Retina (tissue), 1 donor: ENCODE measurements at regions not wholly inside any gene's neighbourhood (a gene's known extent, or its start where the extent isn't known, plus 50 kb on each side); places are given as distances from the start of the nearest gene placed in this dataset.
"Not testable (repeated sequence)": the region's sequence is repeated elsewhere in the genome, so short reads cannot be mapped to it uniquely, and the experiment has no call there.

Experiments
- DNase-seq: peaks from one replicate; pipeline ENCODE4 v3.0.0-alpha.2; 2016

DNA sequence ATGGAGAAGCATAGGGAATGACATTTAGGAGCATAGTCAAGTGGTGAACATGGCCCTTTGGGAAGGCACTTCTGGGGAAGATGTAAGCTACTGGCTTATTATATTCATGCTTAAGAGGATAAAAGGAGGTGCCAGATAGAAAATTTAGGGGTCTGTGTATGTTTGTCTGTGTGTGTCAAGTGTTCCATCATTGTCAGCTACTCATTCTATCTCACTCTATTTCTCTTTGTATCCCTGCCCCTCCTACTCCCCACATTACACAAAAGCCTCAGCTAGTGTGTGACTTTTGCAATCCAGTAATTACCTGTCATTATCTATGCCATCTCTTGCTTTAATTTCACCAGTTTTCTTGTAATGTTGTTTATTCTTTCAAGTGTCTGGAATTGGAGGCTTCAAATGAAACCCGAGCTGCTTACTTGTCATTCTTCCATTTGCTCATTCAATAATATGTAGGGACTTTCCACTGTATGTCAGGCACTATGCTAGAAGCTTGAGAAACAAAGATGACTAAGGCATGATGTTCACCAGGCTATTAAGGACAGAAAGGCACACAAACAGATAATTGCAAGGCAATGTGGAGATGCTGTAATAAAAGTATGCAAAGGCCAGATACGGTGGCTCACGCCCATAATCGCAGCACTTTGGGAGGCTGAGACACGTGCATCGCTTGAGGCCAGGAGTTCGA is 229.8 kb upstream of the TEX13C start:
- no peak for DNase-seq

DNA sequence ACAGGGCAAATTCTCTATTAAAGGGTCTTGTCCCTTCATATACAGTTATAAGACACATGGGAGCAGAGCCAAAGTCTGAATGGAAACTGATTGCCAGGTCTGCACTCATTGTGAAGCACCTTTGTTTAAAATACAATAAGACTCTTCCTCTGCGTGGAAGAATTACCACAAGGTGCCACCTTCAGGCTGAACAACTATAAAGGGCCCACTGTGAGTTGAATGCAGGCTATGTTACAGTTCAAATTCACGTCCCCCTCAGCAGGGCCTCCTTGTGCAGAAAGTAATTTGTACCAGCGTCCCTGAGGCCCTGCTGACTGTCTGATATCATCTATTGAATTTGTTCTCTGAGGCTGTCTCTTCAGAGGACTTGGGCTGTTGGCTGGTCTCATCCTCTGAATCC is 225.8 kb upstream of the TEX13C start:
- DNase-seq, result peak; percentile 16

DNA sequence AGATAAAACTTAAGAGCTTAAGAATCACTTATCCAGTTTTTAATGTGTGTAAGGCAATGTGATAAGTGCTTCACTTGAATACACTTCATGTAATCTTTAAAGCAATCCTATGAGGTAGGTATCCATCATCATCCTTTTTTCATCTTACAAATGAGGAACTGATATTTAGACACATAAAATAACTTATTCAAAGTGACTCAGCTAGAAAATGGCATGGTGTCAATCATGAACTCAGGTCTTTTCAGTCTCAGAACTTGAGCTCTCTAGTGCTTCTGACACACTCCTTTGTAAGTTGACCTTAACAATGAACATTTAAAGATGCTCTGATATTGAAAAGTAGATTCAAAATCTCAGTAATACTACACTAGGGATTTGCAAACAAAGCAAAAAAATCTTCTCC is 224.8 kb upstream of the TEX13C start:
- no peak for DNase-seq

DNA sequence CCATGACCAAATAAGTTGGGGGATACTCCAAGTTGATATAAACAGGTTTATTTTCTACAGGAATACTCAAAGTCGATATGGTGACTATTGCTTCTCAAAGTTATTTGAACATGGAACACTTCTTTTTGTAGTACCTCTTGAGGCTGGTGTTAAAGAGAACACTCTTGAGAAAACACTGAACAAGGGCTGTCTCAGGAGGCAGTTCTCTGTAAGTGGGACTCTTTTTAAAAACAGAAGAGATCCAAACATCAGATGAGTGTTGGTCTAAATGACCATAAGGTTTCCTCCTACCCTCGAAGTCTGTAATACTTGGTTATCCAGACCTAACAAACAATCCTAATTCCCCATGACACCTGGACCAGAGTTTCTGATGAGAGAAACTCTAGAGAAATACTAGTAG is 223.2 kb upstream of the TEX13C start:
- no peak for DNase-seq

DNA sequence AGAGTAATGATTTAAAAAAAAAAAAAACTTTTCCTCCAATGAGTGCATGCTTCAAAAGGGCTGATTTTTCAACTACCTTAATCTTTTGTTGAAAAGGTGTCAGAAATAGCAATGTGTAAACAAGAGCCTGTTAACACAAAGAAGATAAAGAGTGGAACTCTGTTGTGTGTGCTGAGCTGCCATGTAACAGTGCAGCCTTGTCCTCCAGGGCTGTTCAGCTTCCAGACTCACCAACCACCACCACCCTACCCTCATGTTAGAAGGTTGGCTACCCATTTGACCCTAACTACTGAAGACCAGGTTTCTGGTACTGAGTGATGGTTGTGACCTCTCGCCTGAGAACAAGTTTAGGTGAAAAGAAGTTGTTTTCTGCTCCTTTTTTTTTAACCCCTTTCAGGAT is 222.8 kb upstream of the TEX13C start:
- no peak for DNase-seq

DNA sequence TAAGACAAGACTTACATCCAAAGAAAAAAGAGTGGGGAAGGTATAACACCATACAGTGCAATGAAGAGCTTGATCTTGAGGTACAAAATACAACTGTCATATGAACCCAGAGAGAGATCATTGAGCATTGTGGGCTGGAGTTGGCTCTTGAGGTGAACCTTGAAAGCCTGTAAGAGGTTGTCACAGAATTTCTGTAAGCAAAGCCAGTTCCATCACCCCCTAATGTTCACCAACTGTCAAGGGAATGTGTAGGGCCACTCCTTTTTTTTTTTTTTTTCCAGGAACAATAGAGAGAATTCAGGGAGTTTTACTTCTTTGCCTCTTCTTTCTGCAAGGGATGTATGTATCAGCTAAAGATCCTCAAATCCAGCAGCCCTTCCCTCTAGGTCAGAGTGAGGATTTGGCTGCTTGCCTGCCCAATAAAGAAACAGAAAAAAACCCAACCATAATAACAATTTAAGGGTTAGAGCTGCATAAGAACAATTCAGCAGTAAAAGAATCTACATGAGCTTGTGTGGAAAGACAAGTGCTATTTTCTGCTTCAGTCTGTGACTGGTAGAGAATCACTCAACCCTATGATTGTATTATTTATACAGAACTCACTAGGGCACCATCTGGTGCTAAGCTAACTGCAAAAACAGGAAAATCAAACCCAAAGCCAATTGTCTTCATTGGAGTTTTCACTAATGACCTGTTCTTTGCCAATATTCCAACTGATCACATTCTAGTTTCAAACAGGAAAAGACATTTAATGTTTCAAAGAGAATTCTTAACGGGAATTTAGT is 217.5 kb upstream of the TEX13C start:
- peak; percentile 32 for DNase-seq

DNA sequence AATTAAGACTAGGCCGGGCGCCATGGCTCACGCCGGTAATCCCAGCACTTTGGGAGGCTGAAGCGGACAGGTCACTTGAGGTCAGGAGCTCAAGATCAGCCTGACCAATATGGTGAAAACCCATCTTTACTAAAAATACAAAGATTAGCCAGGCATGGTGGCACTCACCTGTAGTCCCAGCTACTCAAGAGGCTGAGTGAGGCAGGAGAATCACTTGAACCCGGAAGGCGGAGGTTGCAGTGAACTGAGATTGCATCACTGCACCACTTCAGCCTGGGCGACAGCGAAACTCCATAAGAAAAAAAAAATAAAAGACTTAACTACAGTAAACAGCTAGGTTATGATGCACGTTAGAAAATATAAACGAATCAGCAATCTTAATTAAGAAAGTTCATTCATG is 216.0 kb upstream of the TEX13C start:
- no peak for DNase-seq

DNA sequence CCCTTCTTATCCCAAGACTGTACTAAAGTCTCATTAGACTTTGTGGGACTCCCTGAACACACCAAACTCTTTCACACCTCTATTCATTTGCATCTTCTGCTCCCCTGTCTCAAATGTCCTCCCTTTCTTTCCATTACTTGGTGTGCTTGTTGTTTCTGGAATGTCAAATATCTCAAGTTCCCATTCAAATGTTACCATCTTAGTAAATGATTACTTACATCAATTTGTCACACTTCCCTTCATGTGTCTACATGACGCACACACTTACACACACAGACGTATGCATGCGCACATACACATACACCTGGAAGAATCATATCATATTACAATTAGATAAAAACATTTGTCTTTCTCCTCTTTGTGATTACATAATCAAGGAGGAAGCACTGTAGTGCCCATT is 210.8 kb upstream of the TEX13C start:
- DNase-seq, result no peak

DNA sequence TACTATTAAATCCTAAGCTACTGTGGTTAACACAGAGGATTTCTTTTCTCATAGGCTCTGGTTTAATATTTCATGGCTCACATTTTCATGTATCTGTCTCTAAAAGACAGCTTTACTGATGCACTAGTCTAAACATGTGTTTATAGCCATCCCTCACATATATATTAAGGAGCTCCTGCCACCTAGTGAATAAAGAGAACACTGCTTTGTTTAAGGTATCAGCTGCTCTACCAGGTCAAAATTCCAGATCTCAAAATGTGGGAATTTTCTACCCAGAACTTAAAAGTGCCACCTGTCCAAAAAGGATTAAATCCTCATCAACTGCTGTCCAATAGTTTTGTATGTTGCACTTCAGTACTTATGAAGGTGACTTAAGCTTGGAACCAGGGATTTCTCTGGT is 188.5 kb upstream of the TEX13C start:
- no peak for DNase-seq

DNA sequence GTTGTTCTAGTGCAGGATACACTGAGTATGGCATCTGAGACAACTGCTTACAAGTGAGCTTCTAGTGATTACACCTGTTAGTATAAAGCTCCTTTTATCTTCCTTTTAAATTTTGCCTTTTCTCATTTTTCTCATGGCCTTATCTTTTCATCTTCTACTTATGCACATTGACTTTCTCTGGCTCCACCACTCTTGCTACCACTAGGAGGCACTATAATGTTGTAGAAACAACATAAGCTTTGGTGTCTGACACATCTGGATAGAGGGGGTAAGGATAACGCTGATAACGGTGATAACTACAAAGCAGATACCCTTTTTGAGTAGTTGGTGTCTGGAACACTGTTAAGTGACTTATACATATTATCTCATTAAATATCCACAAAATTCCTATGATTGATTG is 187.4 kb upstream of the TEX13C start:
- DNase-seq, result no peak

DNA sequence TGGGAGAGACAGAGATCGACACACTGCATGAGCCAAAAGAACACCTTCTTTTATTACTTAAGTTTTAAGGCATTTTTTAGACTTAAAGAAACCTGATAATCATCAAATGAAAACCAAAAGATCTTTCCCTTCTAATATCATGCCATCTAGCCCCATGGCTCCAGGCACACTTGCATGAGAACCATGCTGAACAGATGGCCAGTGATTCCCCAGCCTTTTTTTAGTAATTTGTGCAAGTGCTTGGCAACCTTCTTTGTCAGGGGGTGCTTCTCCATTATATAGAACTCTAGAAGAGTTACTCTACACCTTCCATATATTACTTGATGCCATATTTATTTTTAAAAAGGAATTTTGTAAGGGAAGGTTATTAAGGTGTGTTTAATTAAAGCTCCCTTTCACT is 182.2 kb upstream of the TEX13C start:
- DNase-seq, result no peak

DNA sequence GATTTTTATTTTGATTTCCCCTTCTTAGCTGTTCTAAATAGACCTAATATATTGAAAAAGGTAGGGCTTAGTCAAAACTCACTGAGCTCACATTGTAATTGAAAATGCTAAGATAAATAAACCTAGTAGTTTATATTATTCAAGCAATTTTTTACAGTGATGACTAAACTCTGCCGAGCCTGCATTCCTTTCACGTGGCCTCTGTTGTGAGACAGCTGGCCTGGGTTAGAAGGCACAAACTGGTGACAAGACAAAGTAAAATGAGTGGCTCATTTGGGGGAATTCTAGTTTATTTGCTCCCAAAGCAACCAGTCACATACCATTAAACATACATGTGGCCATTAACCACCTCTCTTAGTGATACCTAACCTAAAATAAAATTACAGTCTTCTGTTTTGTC is 169.4 kb upstream of the TEX13C start:
- no peak for DNase-seq

DNA sequence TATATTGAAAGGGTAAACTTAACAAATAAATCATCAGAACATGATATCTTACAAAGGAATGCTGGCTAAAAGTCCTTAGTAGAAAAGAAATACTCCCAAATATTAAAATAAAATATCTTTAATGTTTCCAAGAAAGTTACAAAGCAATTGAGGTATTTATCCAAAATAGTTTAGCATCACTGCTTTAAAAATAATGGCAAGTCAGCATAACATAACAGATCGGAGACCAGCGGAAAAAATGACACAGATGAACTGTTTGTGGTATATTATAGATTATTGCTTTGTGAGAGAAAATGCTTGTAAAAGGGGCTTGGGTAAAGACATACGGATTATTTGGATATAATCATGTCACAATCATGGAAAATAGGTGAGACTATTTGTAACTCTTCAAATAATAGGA is 168.5 kb upstream of the TEX13C start:
- DNase-seq, result no peak

DNA sequence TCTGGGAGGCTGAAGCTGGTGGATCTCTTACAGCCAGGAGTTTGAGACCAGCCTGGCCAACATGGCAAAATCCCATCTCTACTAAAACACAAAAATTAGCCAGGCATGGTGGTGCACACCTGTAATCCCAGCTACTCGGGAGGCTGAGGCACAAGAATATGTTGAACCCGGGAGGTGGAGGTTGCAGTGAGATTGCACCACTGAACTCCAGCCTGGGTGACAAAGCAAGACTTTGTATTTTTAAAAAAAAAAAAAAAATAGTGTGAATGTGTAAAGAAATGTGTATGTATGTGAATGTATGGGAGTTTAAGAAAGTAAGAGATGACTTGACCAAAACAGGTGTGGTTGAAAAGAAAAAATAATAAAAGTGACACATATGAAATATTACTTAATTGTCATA is 167.7 kb upstream of the TEX13C start:
- no peak for DNase-seq

DNA sequence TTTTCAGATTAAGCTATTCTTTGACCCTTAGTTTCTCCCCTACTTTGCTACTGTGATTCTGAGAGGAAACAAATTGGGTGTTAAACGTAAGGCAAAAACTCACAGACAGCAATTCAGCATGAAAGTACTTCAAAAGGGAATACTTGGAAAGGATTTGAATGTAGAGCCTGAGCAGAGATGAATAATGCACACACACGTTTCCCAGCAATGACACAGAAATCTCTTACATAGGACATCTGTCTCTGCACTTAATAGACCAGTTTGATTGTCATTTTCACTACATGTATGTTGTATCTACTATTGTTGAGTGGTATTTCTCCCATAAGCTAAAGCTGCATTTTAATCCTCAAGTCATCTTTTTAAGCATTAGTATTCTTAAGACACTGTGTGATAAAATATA is 166.1 kb upstream of the TEX13C start:
- no peak for DNase-seq

DNA sequence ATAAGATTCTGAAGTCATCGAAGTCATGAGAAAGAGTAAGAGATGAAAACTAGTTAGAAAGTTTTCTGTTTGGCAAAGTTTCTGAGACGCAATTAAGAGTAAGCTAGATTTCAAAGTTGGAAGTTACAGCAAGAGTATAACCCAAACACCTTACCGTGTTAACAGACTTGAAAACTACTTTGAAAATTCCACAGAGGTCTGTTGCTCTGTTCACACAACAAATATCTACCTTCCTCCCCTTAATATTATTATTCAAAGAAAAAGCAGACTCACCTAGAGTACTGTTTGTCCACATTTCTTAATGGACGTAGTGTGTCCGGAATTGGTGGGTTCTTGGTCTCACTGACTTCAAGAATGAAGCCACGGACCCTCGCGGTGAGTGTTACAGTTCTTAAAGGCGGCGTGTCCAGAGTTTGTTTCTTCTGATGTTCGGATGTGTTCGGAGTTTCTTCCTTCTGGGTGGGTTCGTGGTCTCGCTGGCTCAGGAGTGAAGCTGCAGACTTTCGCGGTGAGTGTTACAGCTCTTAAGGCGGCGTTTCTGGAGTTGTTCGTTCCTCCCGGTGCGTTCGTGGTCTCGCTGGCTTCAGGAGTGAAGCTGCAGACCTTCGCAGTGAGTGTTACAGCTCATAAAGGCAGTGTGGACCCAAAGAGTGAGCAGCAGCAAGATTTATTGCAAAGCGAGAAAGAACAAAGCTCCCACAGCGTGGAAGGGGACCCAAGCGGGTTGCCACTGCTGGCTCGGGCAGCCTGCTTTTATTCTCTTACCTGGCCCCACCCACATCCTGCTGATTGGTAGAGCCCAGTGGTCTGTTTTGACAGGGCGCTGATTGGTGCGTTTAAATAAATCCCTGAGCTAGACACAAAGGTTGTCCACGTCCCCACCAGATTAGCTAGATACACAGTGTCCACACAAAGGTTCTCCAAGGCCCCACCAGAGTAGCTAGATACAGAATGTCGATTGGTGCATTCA is 165.1 kb upstream of the TEX13C start:
- DNase-seq, result not testable (repeated sequence)

DNA sequence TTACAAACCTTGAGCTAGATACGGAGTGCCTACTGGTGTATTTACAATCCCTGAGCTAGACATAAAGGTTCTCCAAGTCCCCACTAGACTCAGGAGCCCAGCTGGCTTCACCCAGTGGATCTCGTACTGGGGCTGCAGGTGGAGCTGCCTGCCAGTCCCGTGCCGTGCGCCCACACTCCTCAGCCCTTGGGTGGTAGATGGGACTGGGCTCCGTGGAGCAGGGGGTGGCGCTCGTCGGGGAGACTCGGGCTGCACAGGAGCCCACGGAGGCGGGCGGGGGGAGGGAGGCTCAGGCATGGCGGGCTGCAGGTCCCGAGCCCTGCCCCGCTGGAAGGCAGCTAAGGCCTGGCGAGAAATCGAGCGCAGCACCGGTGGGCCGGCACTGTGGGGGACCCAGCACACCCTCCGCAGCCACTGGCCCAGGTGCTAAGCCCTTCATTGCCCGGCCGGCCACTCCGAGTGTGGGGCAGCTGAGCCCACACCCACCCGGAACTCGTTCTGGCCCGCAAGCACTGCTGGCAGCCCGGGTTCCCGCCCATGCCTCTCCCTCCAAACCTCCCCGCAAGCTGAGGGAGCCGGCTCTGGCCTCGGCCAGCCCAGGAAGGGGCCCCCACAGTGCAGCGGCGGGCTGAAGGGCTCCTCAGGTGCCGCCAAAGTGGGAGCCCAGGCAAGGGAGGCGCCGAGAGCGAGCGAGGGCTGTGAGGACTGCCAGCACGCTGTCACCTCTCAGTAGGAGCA is 164.2 kb upstream of the TEX13C start:
- DNase-seq, result not testable (repeated sequence)

DNA sequence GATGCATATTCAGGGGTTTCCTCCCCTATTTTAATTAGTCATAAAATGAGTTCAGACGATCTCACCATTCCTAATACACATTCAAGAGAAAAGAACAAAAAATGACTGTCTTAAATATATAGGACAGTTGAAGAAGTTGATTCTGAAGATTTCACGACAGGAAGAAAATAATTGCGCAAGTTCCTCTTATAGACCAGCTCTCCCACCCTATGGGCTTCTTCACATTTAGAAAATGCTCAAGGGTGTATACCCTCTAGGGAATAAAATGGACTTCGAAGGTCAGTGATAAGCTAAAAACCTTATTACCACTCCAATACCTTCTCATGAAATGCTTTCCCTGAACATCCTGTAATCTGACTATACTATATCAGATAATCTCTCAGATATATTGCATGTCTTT is 149.2 kb upstream of the TEX13C start:
- DNase-seq, result no peak

DNA sequence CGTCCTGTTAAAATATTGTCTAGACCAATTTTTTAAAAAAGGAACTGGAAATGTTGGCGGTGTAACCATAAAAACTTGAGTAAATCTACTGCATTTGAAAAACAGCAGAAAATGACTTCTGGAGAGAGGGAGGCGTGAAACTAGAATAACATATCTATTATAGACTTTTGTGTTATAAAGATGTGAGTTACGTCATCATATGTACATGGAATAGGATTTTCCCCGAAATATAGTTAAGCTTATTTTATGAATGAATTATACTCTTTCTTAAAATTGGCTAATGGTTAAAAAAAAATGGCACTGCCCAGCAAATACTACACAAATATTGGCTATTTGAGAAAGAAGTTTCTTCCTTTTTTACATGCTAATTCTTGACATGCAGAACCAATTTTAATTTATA is 147.1 kb upstream of the TEX13C start:
- no peak for DNase-seq

DNA sequence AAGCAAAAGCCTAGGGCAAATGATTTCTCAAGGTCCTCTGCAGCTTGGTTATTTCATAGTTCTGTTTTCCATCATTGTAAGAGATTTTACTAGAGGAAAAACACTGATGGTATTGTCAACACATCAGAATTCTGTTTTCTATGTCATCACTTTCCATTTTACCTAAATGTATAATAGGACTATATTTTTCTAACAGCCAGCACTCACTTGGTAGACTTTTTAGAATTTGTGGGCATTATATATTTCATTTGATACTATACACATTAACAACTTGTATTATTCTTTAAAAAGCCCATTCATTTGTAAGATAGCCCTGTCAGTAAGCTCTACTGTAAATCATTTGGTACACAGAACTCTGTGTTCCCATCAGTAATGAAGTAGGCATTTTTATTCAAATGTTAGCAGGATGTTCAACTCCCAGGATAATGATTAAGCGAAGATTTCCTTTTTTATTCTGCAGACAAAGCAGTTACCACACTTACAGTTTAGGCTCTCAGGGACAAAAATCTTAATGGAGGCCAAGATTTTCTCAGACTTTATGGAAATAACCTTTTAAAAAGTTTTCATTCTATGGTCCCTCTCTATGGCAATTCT is 143.6 kb upstream of the TEX13C start:
- DNase-seq, result no peak

DNA sequence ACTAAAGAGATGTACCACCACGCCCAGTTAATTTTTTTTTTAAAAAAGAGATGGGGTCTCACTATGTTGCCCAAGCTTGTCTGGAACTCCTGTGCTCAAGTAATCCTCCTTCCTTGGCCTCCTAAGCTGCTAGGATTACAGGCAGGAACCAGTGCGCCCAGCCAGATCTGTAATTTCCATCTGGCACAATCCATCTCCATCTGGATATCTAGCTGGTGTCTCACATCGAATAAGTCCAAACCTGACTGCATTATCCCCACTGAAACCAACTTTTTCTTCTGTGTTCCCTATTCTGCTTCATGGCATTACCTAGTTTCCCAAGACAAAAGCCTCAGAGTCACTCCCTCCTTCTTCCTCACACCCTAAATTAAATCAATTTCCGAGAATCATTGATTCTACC is 125.8 kb upstream of the TEX13C start:
- DNase-seq, result no peak

DNA sequence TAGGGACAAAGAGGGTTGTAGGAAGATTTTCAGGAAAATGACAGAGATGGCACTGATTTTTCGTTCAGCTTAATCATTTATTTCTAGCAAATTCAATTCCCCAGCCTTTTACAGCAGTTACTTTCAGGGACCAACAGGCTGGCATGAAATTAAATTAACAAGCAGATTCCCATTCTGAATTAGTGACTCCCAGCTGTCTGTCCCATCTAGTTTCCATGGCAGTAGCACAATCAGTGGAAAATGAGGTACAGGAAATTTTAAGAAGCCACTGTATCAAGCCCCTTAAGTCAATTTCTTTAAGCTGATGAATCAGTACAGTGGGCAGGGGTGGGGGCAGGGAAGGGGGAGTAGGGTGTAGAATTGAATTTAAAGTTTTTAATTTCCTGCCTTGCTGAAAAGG is 121.1 kb upstream of the TEX13C start:
- no peak for DNase-seq
